H1 (cell line): ENCODE measurements at regions not wholly inside any gene's neighbourhood (a gene's known extent, or its start where the extent isn't known, plus 50 kb on each side); places are given as distances from the start of the nearest gene placed in this dataset.

Experiments
- CTCF ChIA-PET: fragments of 300-600 bp; sonication (Branson Sonifier 250); formaldehyde crosslinking; loops from one replicate; lab custom pipeline; 2021; ENCODE audit not compliant: partially characterized antibody; lab: Charles Lee
- POLR2A ChIA-PET: fragments of 300-600 bp; sonication (Branson Sonifier 250); formaldehyde crosslinking; loops from one replicate; lab custom pipeline; 2021; ENCODE audit warnings: inconsistent platforms; ENCODE audit not compliant: partially characterized antibody; lab: Charles Lee
- DNase-seq, 2 experiments: peaks; one replicate each; pipeline versions ENCODE4 v3.0.0 to v3.0.0-alpha.2; 2010 to 2022; ENCODE audit warnings: low spot score in 2 of 2, low read depth in 1 of 2, mixed read lengths in 1 of 2
- FAIRE-seq: peaks from 2 replicates; lab custom pipeline; 2011; peaks lifted over from hg19 to GRCh38; lab: Jason Lieb, UNC
- H2AFZ ChIP-seq: 2 replicates; pipeline ENCODE4 v1.8.1; 2012; ENCODE audit warnings: low read length, inconsistent platforms
- H2AK5ac ChIP-seq: 2 replicates; pipeline ENCODE4 v1.6.1; 2013; ENCODE audit warnings: low read depth, low read length
- H2BK120ac ChIP-seq: replicated peaks from 2 replicates; pipeline ENCODE3; 2013; ENCODE audit warnings: low read depth, low read length, inconsistent platforms
- H2BK12ac ChIP-seq: 2 replicates; pipeline ENCODE4 v1.6.1; 2013; ENCODE audit warnings: low read depth, low read length
- H2BK15ac ChIP-seq: 2 replicates; pipeline ENCODE4 v1.6.1; 2013; ENCODE audit warnings: low read length
- H2BK20ac ChIP-seq: 2 replicates; pipeline ENCODE4 v1.6.1; 2013; ENCODE audit warnings: low read length
- H2BK5ac ChIP-seq: 2 replicates; pipeline ENCODE4 v1.6.1; 2013; ENCODE audit warnings: low read depth, low read length
- H3K14ac ChIP-seq: 2 replicates; pipeline ENCODE4 v1.6.1; 2013; ENCODE audit warnings: inconsistent platforms; ENCODE audit not compliant: insufficient read length
- H3K18ac ChIP-seq: 2 replicates; pipeline ENCODE4 v1.6.1; 2013; ENCODE audit warnings: low read length; ENCODE audit errors: extremely low read depth
- H3K23ac ChIP-seq: 2 replicates; pipeline ENCODE4 v1.6.1; 2013; ENCODE audit warnings: inconsistent platforms; ENCODE audit not compliant: insufficient read length
- H3K23me2 ChIP-seq: 2 replicates; pipeline ENCODE4 v1.6.1; 2013; ENCODE audit warnings: low read depth, low read length
- H3K27ac ChIP-seq: 2 replicates; pipeline ENCODE4 v1.6.1; 2011; ENCODE audit warnings: low read depth, low read length, inconsistent platforms
- H3K27me3 ChIP-seq, 4 experiments: replicated peaks in 1 of 4; 1 replicate in 1 of 4; 2 replicates in 3 of 4; pipeline versions ENCODE4 v1.6.1 to v1.8.1; 2011 to 2013; ENCODE audit warnings: low read length in 3 of 4, mild to moderate bottlenecking in 3 of 4, inconsistent platforms in 2 of 4, mixed read lengths in 2 of 4, moderate library complexity in 1 of 4; ENCODE audit not compliant: control insufficient read depth in 3 of 4, insufficient read depth in 3 of 4; ENCODE audit errors: extremely low read depth in 1 of 4
- H3K36me3 ChIP-seq, 4 experiments: 2 replicates each; pipeline versions ENCODE4 v1.6.1 to v1.8.1; 2011 to 2013; ENCODE audit warnings: mild to moderate bottlenecking in 4 of 4, low read length in 3 of 4, moderate library complexity in 2 of 4, control low read depth in 1 of 4, inconsistent platforms in 1 of 4; ENCODE audit not compliant: insufficient read depth in 4 of 4, control insufficient read depth in 2 of 4
- H3K4ac ChIP-seq: replicated peaks from 2 replicates; pipeline ENCODE3; 2013; ENCODE audit warnings: low read length, low read depth, mixed read lengths, inconsistent platforms; ENCODE audit not compliant: insufficient read length
- H3K4me1 ChIP-seq, 4 experiments: replicated peaks in 1 of 4; 1 replicate in 1 of 4; 2 replicates in 3 of 4; pipeline versions ENCODE4 v1.6.1 to v1.8.1; 2011 to 2013; ENCODE audit warnings: low read length in 3 of 4, inconsistent platforms in 2 of 4, mixed read lengths in 1 of 4; ENCODE audit not compliant: insufficient read depth in 4 of 4, control insufficient read depth in 3 of 4
- H3K4me2 ChIP-seq, 2 experiments: 2 replicates each; pipeline versions ENCODE4 v1.6.1 to v1.8.1; 2011 to 2013; ENCODE audit warnings: low read depth in 2 of 2, low read length in 2 of 2, control low read depth in 1 of 2, inconsistent platforms in 1 of 2, mild to moderate bottlenecking in 1 of 2; ENCODE audit not compliant: insufficient read depth in 1 of 2
- H3K4me3 ChIP-seq, 4 experiments: fragments of 200-600, 300-600 bp in 1 of 4; sonication (generic), shearing (Covaris generic), sonication (Bioruptor Twin) in 1 of 4; 2 replicates each; pipeline versions ENCODE4 v1.5.1 to v1.8.1; 2011 to 2016; ENCODE audit warnings: low read length in 4 of 4, low read depth in 3 of 4, control low read depth in 2 of 4, inconsistent platforms in 2 of 4, mild to moderate bottlenecking in 2 of 4, mixed read lengths in 1 of 4, moderate library complexity in 1 of 4; ENCODE audit not compliant: insufficient read depth in 2 of 4; ENCODE audit errors: extremely low read depth in 1 of 4
- H3K56ac ChIP-seq: replicated peaks from 2 replicates; pipeline ENCODE3; 2013; ENCODE audit warnings: low read depth, mild to moderate bottlenecking, mixed read lengths, low read length, inconsistent platforms; ENCODE audit not compliant: insufficient read length
- H3K79me1 ChIP-seq: 2 replicates; pipeline ENCODE4 v1.6.1; 2013; ENCODE audit warnings: low read depth, low read length, control low read depth
- H3K79me2 ChIP-seq, 2 experiments: 2 replicates each; pipeline versions ENCODE4 v1.6.1 to v1.8.1; 2012 to 2013; ENCODE audit warnings: low read length in 2 of 2, mild to moderate bottlenecking in 2 of 2, inconsistent platforms in 1 of 2; ENCODE audit not compliant: insufficient read depth in 2 of 2, control insufficient read depth in 1 of 2
- H3K9ac ChIP-seq, 4 experiments: replicated peaks in 1 of 4; 1 replicate in 1 of 4; 2 replicates in 3 of 4; pipeline versions ENCODE4 v1.6.1 to v1.8.1; 2011 to 2013; ENCODE audit warnings: low read depth in 3 of 4, low read length in 3 of 4, control low read depth in 2 of 4, mild to moderate bottlenecking in 2 of 4, moderate library complexity in 2 of 4, inconsistent platforms in 1 of 4; ENCODE audit errors: extremely low read depth in 1 of 4
- H3K9me3 ChIP-seq, 2 experiments: 2 replicates each; pipeline versions ENCODE4 v1.6.1 to v1.8.1; 2012 to 2013; ENCODE audit warnings: mild to moderate bottlenecking in 2 of 2, moderate library complexity in 2 of 2, control low read depth in 1 of 2, inconsistent platforms in 1 of 2, low read depth in 1 of 2, low read length in 1 of 2, mixed read lengths in 1 of 2; ENCODE audit not compliant: insufficient read depth in 2 of 2
- H4K20me1 ChIP-seq, 2 experiments: replicated peaks in 1 of 2; 2 replicates each; pipeline versions ENCODE3 to v1.8.1; 2011 to 2013; ENCODE audit warnings: inconsistent platforms in 2 of 2, low read length in 2 of 2, mild to moderate bottlenecking in 1 of 2; ENCODE audit not compliant: insufficient read depth in 2 of 2, control insufficient read depth in 1 of 2
- H4K5ac ChIP-seq: 2 replicates; pipeline ENCODE4 v1.6.1; 2013; ENCODE audit warnings: low read length, low read depth, mixed read lengths, inconsistent platforms; ENCODE audit not compliant: insufficient read length
- H4K8ac ChIP-seq: 2 replicates; pipeline ENCODE4 v1.8.0; 2013; ENCODE audit warnings: mild to moderate bottlenecking, moderate library complexity, low read length, inconsistent platforms; ENCODE audit not compliant: insufficient read depth; ENCODE audit errors: extremely low read depth
- H4K91ac ChIP-seq: replicated peaks from 2 replicates; pipeline ENCODE3; 2013; ENCODE audit warnings: low read length, mixed read lengths, inconsistent platforms; ENCODE audit not compliant: insufficient read length
- BACH1 ChIP-seq: IDR thresholded peaks from 2 replicates; pipeline ENCODE4 v1.6.1; 2012; ENCODE audit warnings: low read length, improper control_type of control experiment
- BRCA1 ChIP-seq: IDR thresholded peaks from 2 replicates; pipeline ENCODE4 v1.6.1; 2012; ENCODE audit warnings: low read depth, low read length, improper control_type of control experiment
- EP300 ChIP-seq, 2 experiments: IDR thresholded peaks; 1 replicate in 1 of 2; 2 replicates in 1 of 2; pipeline ENCODE4 v1.6.1; 2011 to 2012; ENCODE audit warnings: low read depth in 2 of 2, low read length in 2 of 2, mild to moderate bottlenecking in 2 of 2, borderline replicate concordance in 1 of 2, inconsistent platforms in 1 of 2, moderate library complexity in 1 of 2
- EZH2 ChIP-seq: fragments of 200-600 bp; sonication (generic); IDR thresholded peaks from 2 replicates; pipeline ENCODE4 v1.7.1; 2012; ENCODE audit warnings: low read depth, mild to moderate bottlenecking, moderate library complexity, low read length, inconsistent platforms; ENCODE audit not compliant: severe bottlenecking
- HDAC2 ChIP-seq, 2 experiments: fragments of 300-600 bp in 1 of 2; sonication (generic) in 1 of 2; IDR thresholded peaks; 2 replicates each; pipeline ENCODE4 v1.6.1; 2011 to 2012; ENCODE audit warnings: low read depth in 2 of 2, low read length in 2 of 2, mild to moderate bottlenecking in 2 of 2, moderate library complexity in 2 of 2, borderline replicate concordance in 1 of 2, inconsistent platforms in 1 of 2
- NANOG ChIP-seq: IDR thresholded peaks from 2 replicates; pipeline ENCODE4 v1.6.1; 2011; ENCODE audit warnings: low read length, low read depth, mild to moderate bottlenecking, inconsistent platforms; ENCODE audit not compliant: insufficient read depth, poor library complexity, severe bottlenecking
- SIRT6 ChIP-seq: IDR thresholded peaks from one replicate; pipeline ENCODE4 v1.7.1; 2012; ENCODE audit warnings: low read length, inconsistent platforms
- SP2 ChIP-seq: IDR thresholded peaks from 2 replicates; pipeline ENCODE4 v1.6.1; 2012; ENCODE audit warnings: mild to moderate bottlenecking, low read length, inconsistent platforms
- SRF ChIP-seq: IDR thresholded peaks from 2 replicates; pipeline ENCODE4 v1.6.1; 2011; ENCODE audit warnings: mild to moderate bottlenecking, low read depth, low read length, moderate library complexity
- TAF1 ChIP-seq: IDR thresholded peaks from 2 replicates; pipeline ENCODE4 v1.6.1; 2011; ENCODE audit warnings: mild to moderate bottlenecking, low read depth, low read length
- TCF12 ChIP-seq: IDR thresholded peaks from 2 replicates; pipeline ENCODE4 v1.6.1; 2011; ENCODE audit warnings: low read depth, mild to moderate bottlenecking, low read length
- WGBS, 2 experiments: shearing (Covaris generic) in 1 of 2; methylation state at CpG; one replicate each; pipeline versions ENCODE4 v1.1.6 to v1.1.7; 2013 to 2015; ENCODE audit warnings: low lambda C conversion rate in 2 of 2, mixed read lengths in 2 of 2, inconsistent platforms in 1 of 2, low coverage in 1 of 2, missing lambda C conversion rate in 1 of 2; ENCODE audit not compliant: insufficient replicate concordance in 2 of 2, insufficient coverage in 1 of 2, insufficient read length in 1 of 2; ENCODE audit errors: extremely low coverage in 1 of 2, missing lambda C conversion rate in 1 of 2; 5-methylcytosine and 5-hydroxymethylcytosine counted together

GRCh38 chr6:1473598-1473997, 84.2 kb downstream of the FOXF2 start:
- Histone ChIP-seq H3K56ac (no peak overlapping the region), H3K9ac (no peak overlapping the region), H3K79me1 (no peaks in the 10 kb centered on the region), H2AK5ac (no peak overlapping the region), H3K36me3 (no peaks in the 10 kb centered on the region), H2BK120ac (no peak overlapping the region), H3K27me3 (no peaks in the 10 kb centered on the region), H3K14ac (no peak overlapping the region), H3K18ac (no peak overlapping the region), H3K79me2 (no peaks in the 10 kb centered on the region), H3K23ac (no peak overlapping the region), H3K23me2 (peaks cover 7% of the 10 kb centered on the region; the same call in 1 of the 2 replicates), H2BK12ac (no peak overlapping the region), H2BK20ac (no peak overlapping the region), H4K5ac (no peak overlapping the region), H3K4me3 (no peak overlapping the region), H3K4me1 (peaks cover 0 to 4% (median 0%) of the 10 kb centered on the region in 4 experiments; a peak in 2 of 7 replicates), H2BK15ac (no peak overlapping the region), H3K4me2 (no peak overlapping the region), H2AFZ (no peak overlapping the region), H2BK5ac (no peak overlapping the region), H3K27ac (no peak overlapping the region), H4K8ac (peak overlapping the region; percentile 73), H3K9me3 (no peaks in the 10 kb centered on the region), H3K4ac (no peak overlapping the region), H4K91ac (no peak overlapping the region), H4K20me1 (peaks cover 0 to 3% of the 10 kb centered on the region in 2 experiments)
- no peak for DNase-seq
- no peak for FAIRE-seq
- ChIA-PET CTCF (interaction anchor here (0.6 to 2.5 kb wide), 9 partner anchors 9 to 1164 kb away, joined by 3 to 11 read pairs (median 3); no protein-coding TSS in a partner anchor), POLR2A (interaction anchor here (0.6 kb wide), 1 partner anchor 1280 kb away, joined by 4 read pairs; no protein-coding TSS in a partner anchor)
- TF ChIP-seq EP300 (IDR thresholded peaks at IDR 0.05; ENCODE audit: borderline replicate concordance in 1 of 2, low read depth in 2 of 2, low read length in 2 of 2), result no peak
- TF ChIP-seq BACH1, result no peak
- no peak for TF ChIP-seq SRF
- TF ChIP-seq TAF1, result no peak
- no peak for TF ChIP-seq EZH2
- no peak for TF ChIP-seq TCF12
- no peak for TF ChIP-seq NANOG
- no peak for TF ChIP-seq SP2
- TF ChIP-seq HDAC2 (IDR thresholded peaks at IDR 0.05; ENCODE audit: borderline replicate concordance in 1 of 2, low read depth in 2 of 2, low read length in 2 of 2), result no peak
- no peak for TF ChIP-seq SIRT6
- TF ChIP-seq BRCA1, result no peak
- WGBS, 2 experiments, result 94% methylated on average over 1 of the region's 1 CpG; no CpG with 5 or more reads in 1 of the 2 experiments
